PC-9 (cell line): ENCODE measurements at regions not wholly inside any gene's neighbourhood (a gene's known extent, or its start where the extent isn't known, plus 50 kb on each side); places are given as distances from the start of the nearest gene placed in this dataset.

ENCODE experiments used
- BruUV-seq: library from RNA; stranded (reverse); fragments of 400-500 nt; replicated peaks from 2 replicates; lab custom pipeline; 2021; lab: Mats Ljungman, UMichigan
- CTCF ChIA-PET: fragments of 300-600 bp; sonication (Branson Sonifier 250); formaldehyde crosslinking; loops from one replicate; lab custom pipeline; 2022; ENCODE audit warnings: antibody characterized with exemption; lab: Charles Lee
- POLR2A ChIA-PET: fragments of 300-600 bp; sonication (Branson Sonifier 250); formaldehyde crosslinking; loops from one replicate; lab custom pipeline; 2022; ENCODE audit warnings: antibody characterized with exemption; ENCODE audit not compliant: unreplicated experiment; lab: Charles Lee
- DNase-seq, 2 experiments: peaks; one replicate each; pipeline versions ENCODE4 v3.0.0 to v3.0.0-alpha.2; 2015 to 2022; ENCODE audit warnings: mixed read lengths in 1 of 2
- H2AFZ ChIP-seq: fragments of 200-600 bp; sonication (generic); 2 replicates; pipeline ENCODE4 v1.8.1; 2017; ENCODE audit warnings: antibody characterized with exemption
- H3F3A ChIP-seq: fragments of 200-600 bp; sonication (generic); 2 replicates; pipeline ENCODE4 v1.8.1; 2017; ENCODE audit warnings: antibody characterized with exemption, mild to moderate bottlenecking, low read depth; ENCODE audit not compliant: insufficient read depth
- H3K27ac ChIP-seq: fragments of 200-600 bp; sonication (generic); 2 replicates; pipeline ENCODE4 v1.6.1; 2016; ENCODE audit warnings: mixed run types
- H3K27me3 ChIP-seq: fragments of 200-600 bp; sonication (generic); 2 replicates; pipeline ENCODE4 v1.6.1; 2016; ENCODE audit warnings: low read depth, mixed run types; ENCODE audit not compliant: insufficient read depth
- H3K36me3 ChIP-seq: fragments of 200-600 bp; sonication (generic); 2 replicates; pipeline ENCODE4 v1.6.1; 2016; ENCODE audit warnings: low read depth, mixed run types
- H3K4me1 ChIP-seq: fragments of 200-600 bp; sonication (generic); replicated peaks from 2 replicates; pipeline ENCODE4 v1.6.1; 2016; ENCODE audit warnings: mixed run types; ENCODE audit not compliant: insufficient read depth
- H3K4me2 ChIP-seq: fragments of 200-600 bp; sonication (generic); 2 replicates; pipeline ENCODE4 v1.6.1; 2017; ENCODE audit warnings: mixed run types
- H3K4me3 ChIP-seq: fragments of 200-600 bp; sonication (generic); 2 replicates; pipeline ENCODE4 v1.6.1; 2016; ENCODE audit warnings: mixed run types
- H3K79me2 ChIP-seq: fragments of 200-600 bp; sonication (generic); 2 replicates; pipeline ENCODE4 v1.6.1; 2017; ENCODE audit warnings: low read depth, mixed run types
- H3K9me2 ChIP-seq: fragments of 200-600 bp; sonication (generic); 2 replicates; pipeline ENCODE4 v1.8.1; 2017; ENCODE audit warnings: mild to moderate bottlenecking; ENCODE audit not compliant: insufficient read depth
- H3K9me3 ChIP-seq: fragments of 200-600 bp; sonication (generic); 2 replicates; pipeline ENCODE4 v1.8.1; 2016; ENCODE audit warnings: low read depth; ENCODE audit not compliant: insufficient read depth
- H4K20me1 ChIP-seq: fragments of 200-600 bp; sonication (generic); 2 replicates; pipeline ENCODE4 v1.8.1; 2017; ENCODE audit not compliant: insufficient read depth
- CTCF ChIP-seq: fragments of 200-600 bp; sonication (generic); conservative IDR thresholded peaks from 2 replicates; pipeline ENCODE4 v1.6.1; 2017; ENCODE audit warnings: mixed run types, antibody characterized with exemption, mild to moderate bottlenecking, moderate library complexity
- EZH2 ChIP-seq: fragments of 200-600 bp; sonication (generic); IDR thresholded peaks from 2 replicates; pipeline ENCODE4 v1.8.0; 2017; ENCODE audit warnings: antibody characterized with exemption, low read depth
- intact Hi-C: fragments of 100-400 bp; cut with micrococcal nuclease; formaldehyde crosslinking; loops from one replicate; pipeline ENCODE4 v1.10.0; 2022; ENCODE audit not compliant: unreplicated experiment

DNA sequence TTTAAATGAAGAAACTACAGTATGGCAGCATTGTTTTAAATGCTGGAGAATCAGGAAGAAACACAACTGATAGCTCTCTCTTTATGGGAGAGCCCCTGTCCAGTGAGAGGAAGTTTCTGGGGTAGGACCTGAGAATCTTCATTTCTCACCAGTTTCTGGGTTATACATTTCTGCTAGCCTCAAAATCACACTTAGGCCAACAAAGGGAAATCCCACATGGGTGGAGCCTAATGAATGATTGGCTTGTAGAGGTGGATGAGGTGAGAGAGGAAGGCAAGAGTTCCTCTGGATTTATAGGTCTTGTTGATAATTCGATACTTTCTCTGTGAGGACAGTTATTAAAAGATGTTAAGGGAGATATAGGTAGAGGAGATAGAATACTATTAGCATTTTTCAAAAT lies 1397.3 kb upstream of the TENM4 start:
- Histone ChIP-seq H3K4me1 (no peaks in the 10 kb centered on the region), H4K20me1 (no peaks in the 10 kb centered on the region), H3K9me3 (no peaks in the 10 kb centered on the region), H3K27me3 (no peaks in the 10 kb centered on the region), H3K9me2 (no peaks in the 10 kb centered on the region), H3K27ac (no peak overlapping the region), H3K4me3 (no peak overlapping the region), H3K36me3 (no peaks in the 10 kb centered on the region), H3K4me2 (no peak overlapping the region), H3K79me2 (no peaks in the 10 kb centered on the region), H2AFZ (no peak overlapping the region), H3F3A (no peaks in the 10 kb centered on the region)
- ChIA-PET CTCF (no interaction called here), POLR2A (no interaction called here)
- TF ChIP-seq EZH2 (no peak), CTCF (no peak)
- DNase-seq = no peak
- intact Hi-C loops = no loop called here
- BruUV-seq = no TSS peak

- Histone ChIP-seq H3K4me3 (no peak overlapping the region), H3K9me3 (no peaks in the 10 kb centered on the region), H3K4me2 (no peak overlapping the region), H4K20me1 (no peaks in the 10 kb centered on the region), H3K27ac (no peak overlapping the region), H3F3A (no peaks in the 10 kb centered on the region), H3K9me2 (no peaks in the 10 kb centered on the region), H3K27me3 (no peaks in the 10 kb centered on the region), H2AFZ (no peak overlapping the region), H3K79me2 (no peaks in the 10 kb centered on the region), H3K4me1 (no peaks in the 10 kb centered on the region), H3K36me3 (no peaks in the 10 kb centered on the region)
- ChIA-PET CTCF (no interaction called here), POLR2A (interaction anchor here (0.6 kb wide), 1 partner anchor 570 kb away, joined by 3 read pairs; no protein-coding TSS in a partner anchor)
- BruUV-seq = no TSS peak
- intact Hi-C loops = no loop called here
- DNase-seq = no peak
- TF ChIP-seq EZH2 = no peak
- TF ChIP-seq CTCF = no peak
These were observed 1396.2 kb upstream of the TENM4 start for GRCh38 chr11:80837051-80837450.

GRCh38 chr11:80831374-80831773 lies 1390.5 kb upstream of the TENM4 start:
- Histone ChIP-seq H3K79me2 (no peaks in the 10 kb centered on the region), H3K36me3 (no peaks in the 10 kb centered on the region), H3K4me3 (no peak overlapping the region), H2AFZ (no peak overlapping the region), H3K4me1 (no peaks in the 10 kb centered on the region), H3K9me2 (no peaks in the 10 kb centered on the region), H3K27ac (no peak overlapping the region), H3K9me3 (no peaks in the 10 kb centered on the region), H3F3A (no peaks in the 10 kb centered on the region), H3K4me2 (no peak overlapping the region), H4K20me1 (no peaks in the 10 kb centered on the region), H3K27me3 (no peaks in the 10 kb centered on the region)
- DNase-seq = no peak
- TF ChIP-seq CTCF = no peak
- no peak for TF ChIP-seq EZH2
- no TSS peak for BruUV-seq
- ChIA-PET POLR2A (no interaction called here), CTCF (no interaction called here)
- intact Hi-C loops = no loop called here
